Liver (tissue), 8 donors: ENCODE measurements at regions not wholly inside any gene's neighbourhood (a gene's known extent, or its start where the extent isn't known, plus 50 kb on each side); places are given as distances from the start of the nearest gene placed in this dataset.

ENCODE experiments used
- DNase-seq: peaks from one replicate; pipeline ENCODE4 v3.0.0-alpha.2; 2017; ENCODE audit warnings: low spot score
- H3K27ac ChIP-seq, 2 donors: one replicate each; pipeline ENCODE4 v1.7.0; 2013; ENCODE audit warnings: inconsistent platforms in 2 of 2, low read length in 2 of 2, control low read depth in 1 of 2, low read depth in 1 of 2, mild to moderate bottlenecking in 1 of 2
- H3K27me3 ChIP-seq, 4 donors: one replicate each; pipeline versions ENCODE4 v1.6.1 to v1.7.0; 2013; ENCODE audit warnings: low read length in 3 of 4, inconsistent platforms in 1 of 4, mild to moderate bottlenecking in 1 of 4, moderate library complexity in 1 of 4; ENCODE audit not compliant: control insufficient read depth in 4 of 4, insufficient read depth in 4 of 4
- H3K36me3 ChIP-seq, 4 donors: one replicate each; pipeline versions ENCODE4 v1.6.1 to v1.7.0; 2013; ENCODE audit warnings: low read length in 3 of 4, mild to moderate bottlenecking in 3 of 4, low read depth in 1 of 4, moderate library complexity in 1 of 4; ENCODE audit not compliant: control insufficient read depth in 4 of 4, insufficient read depth in 3 of 4
- H3K4me1 ChIP-seq, 4 donors: one replicate each; pipeline versions ENCODE4 v1.6.1 to v1.7.0; 2013; ENCODE audit warnings: low read length in 3 of 4, mild to moderate bottlenecking in 3 of 4, moderate library complexity in 1 of 4; ENCODE audit not compliant: control insufficient read depth in 4 of 4, insufficient read depth in 4 of 4
- H3K4me3 ChIP-seq, 3 donors: one replicate each; pipeline versions ENCODE4 v1.6.1 to v1.7.0; 2013; ENCODE audit warnings: low read length in 3 of 3, control low read depth in 1 of 3, low read depth in 1 of 3, mild to moderate bottlenecking in 1 of 3
- H3K9ac ChIP-seq, 2 donors: one replicate each; pipeline ENCODE4 v1.7.0; 2013; ENCODE audit warnings: low read length in 2 of 2, mild to moderate bottlenecking in 2 of 2, moderate library complexity in 2 of 2, control low read depth in 1 of 2, low read depth in 1 of 2
- H3K9me3 ChIP-seq, 4 donors: one replicate each; pipeline versions ENCODE4 v1.6.1 to v1.7.0; 2013; ENCODE audit warnings: low read length in 3 of 4; ENCODE audit not compliant: control insufficient read depth in 4 of 4
- ATF3 ChIP-seq: IDR thresholded peaks from 2 replicates; pipeline ENCODE4 v1.6.1; 2016; ENCODE audit warnings: antibody characterized with exemption
- CTCF ChIP-seq: fragments of 150-350 bp; IDR thresholded peaks from 2 replicates; pipeline ENCODE4 v1.5.1; 2017; ENCODE audit warnings: improper control_type of control experiment, low read depth, low read length; ENCODE audit not compliant: missing input control
- EGR1 ChIP-seq, 2 donors: IDR thresholded peaks; 2 replicates each; pipeline ENCODE4 v1.6.1; 2016 to 2018; ENCODE audit warnings: antibody characterized with exemption in 2 of 2, low read depth in 2 of 2
- FOXA1 ChIP-seq: IDR thresholded peaks from 2 replicates; pipeline ENCODE4 v1.6.1; 2016; ENCODE audit warnings: antibody characterized with exemption
- FOXA2 ChIP-seq: IDR thresholded peaks from 2 replicates; pipeline ENCODE4 v1.6.1; 2016; ENCODE audit warnings: antibody characterized with exemption
- GABPA ChIP-seq, 2 donors: IDR thresholded peaks in 1 of 2; conservative IDR thresholded peaks in 1 of 2; 2 replicates each; pipeline ENCODE4 v1.6.1; 2016; ENCODE audit warnings: antibody characterized with exemption in 2 of 2, mild to moderate bottlenecking in 1 of 2, moderate library complexity in 1 of 2
- HNF4A ChIP-seq, 2 donors: conservative IDR thresholded peaks; 2 replicates each; pipeline ENCODE4 v1.6.1; 2016; ENCODE audit warnings: antibody characterized with exemption in 2 of 2, mild to moderate bottlenecking in 2 of 2
- HNF4G ChIP-seq: IDR thresholded peaks from 2 replicates; pipeline ENCODE4 v1.6.1; 2016; ENCODE audit warnings: antibody characterized with exemption
- JUND ChIP-seq, 2 donors: IDR thresholded peaks; 2 replicates each; pipeline ENCODE4 v1.6.1; 2016; ENCODE audit warnings: antibody characterized with exemption in 2 of 2
- MAX ChIP-seq: IDR thresholded peaks from 2 replicates; pipeline ENCODE4 v1.6.1; 2016; ENCODE audit warnings: antibody characterized with exemption
- NR2F2 ChIP-seq: IDR thresholded peaks from 2 replicates; pipeline ENCODE4 v1.6.1; 2016; ENCODE audit warnings: antibody characterized with exemption
- RAD21 ChIP-seq, 2 donors: IDR thresholded peaks; 2 replicates each; pipeline ENCODE4 v1.6.1; 2016; ENCODE audit warnings: antibody characterized with exemption in 2 of 2, mild to moderate bottlenecking in 2 of 2
- REST ChIP-seq: IDR thresholded peaks from 2 replicates; pipeline ENCODE4 v1.6.1; 2016; ENCODE audit warnings: antibody characterized with exemption, mild to moderate bottlenecking
- SP1 ChIP-seq: IDR thresholded peaks from 2 replicates; pipeline ENCODE4 v1.6.1; 2018; ENCODE audit warnings: antibody characterized with exemption, mild to moderate bottlenecking
- TAF1 ChIP-seq: conservative IDR thresholded peaks from 2 replicates; pipeline ENCODE4 v1.6.1; 2016; ENCODE audit warnings: antibody characterized with exemption, mild to moderate bottlenecking
- YY1 ChIP-seq: IDR thresholded peaks from 2 replicates; pipeline ENCODE4 v1.6.1; 2016; ENCODE audit warnings: antibody characterized with exemption, mild to moderate bottlenecking
- ZBTB33 ChIP-seq: IDR thresholded peaks from 2 replicates; pipeline ENCODE4 v1.6.1; 2016; ENCODE audit warnings: antibody characterized with exemption
- WGBS: extraction: QIAGEN DNeasy Blood & Tissue Kit; methylation state at CpG from one replicate; pipeline ENCODE4 v1.1.7; 2013; 5-methylcytosine and 5-hydroxymethylcytosine counted together
- donor health status: healthy.
- donor health status: healthy.
- donor health status: healthy.
- donor health status: healthy.
- donor health status: healthy.

GRCh38 chr4:178871476-178871875, 1429.2 kb upstream of the AGA start (continued):
- TF ChIP-seq REST (no peak), EGR1 (IDR thresholded peaks at IDR 0.05; ENCODE audit: low read depth in 2 of 2) (no peak), FOXA2 (no peak), NR2F2 (no peak), MAX (no peak), HNF4A (conservative IDR thresholded peaks at IDR 0.05) (no peak), ATF3 (no peak), TAF1 (no peak)

GRCh38 chr4:178881937-178882336, 1439.7 kb upstream of the AGA start:
- TF ChIP-seq CTCF (no peak), HNF4G (no peak), GABPA (IDR thresholded peaks at IDR 0.05 in 1 of 2, conservative IDR thresholded peaks at IDR 0.05 in 1 of 2) (no peak), RAD21 (IDR thresholded peaks at IDR 0.05) (no peak), FOXA1 (no peak), REST (no peak), ZBTB33 (no peak), JUND (IDR thresholded peaks at IDR 0.05) (no peak), EGR1 (IDR thresholded peaks at IDR 0.05; ENCODE audit: low read depth in 2 of 2) (no peak), FOXA2 (no peak), MAX (no peak), YY1 (no peak), TAF1 (no peak), SP1 (no peak), HNF4A (conservative IDR thresholded peaks at IDR 0.05) (no peak), ATF3 (no peak)
- H3K9ac ChIP-seq, result no peak overlapping the region
- DNase-seq, result no peak
- H3K4me1 ChIP-seq, result no peaks in the 10 kb centered on the region
- no peak overlapping the region for H3K4me3 ChIP-seq
- H3K27me3 ChIP-seq, result no peaks in the 10 kb centered on the region
- H3K9me3 ChIP-seq, result peaks cover 0 to 7% (median 3%) of the 10 kb centered on the region in 4 donors
- H3K36me3 ChIP-seq, result no peaks in the 10 kb centered on the region
- H3K27ac ChIP-seq, result no peak overlapping the region
- WGBS, result 20% methylated on average over 1 of the region's 1 CpG
